Erythroblast (primary cell): ENCODE measurements at regions not wholly inside any gene's neighbourhood (a gene's known extent, or its start where the extent isn't known, plus 50 kb on each side); places are given as distances from the start of the nearest gene placed in this dataset.

Source experiments
- GATA1 ChIP-seq: IDR thresholded peaks from 2 replicates; pipeline ENCODE4 v1.6.1; 2011; ENCODE audit warnings: low read depth, mild to moderate bottlenecking, control low read depth, low read length, moderate library complexity
- POLR2A ChIP-seq: IDR thresholded peaks from 2 replicates; pipeline ENCODE4 v1.6.1; 2011; ENCODE audit warnings: mild to moderate bottlenecking, low read length

GRCh38 chr11:41665441-41666360, 206.2 kb upstream of the LRRC4C start:
- TF ChIP-seq POLR2A (no peak), GATA1 (no peak)
